SK-N-SH (cell line): ENCODE measurements at regions not wholly inside any gene's neighbourhood (a gene's known extent, or its start where the extent isn't known, plus 50 kb on each side); places are given as distances from the start of the nearest gene placed in this dataset.

ENCODE experiments used
- CTCF ChIA-PET: fragments of 300-600, 350-600 bp; formaldehyde crosslinking; extraction: SDS; loops from one replicate; lab custom pipeline; 2021; lab: Yijun Ruan, JAX
- POLR2A ChIA-PET: fragments of 350-600 bp; sonication (Branson Sonifier 250); formaldehyde crosslinking; extraction: SDS; loops from one replicate; lab custom pipeline; 2020; ENCODE audit warnings: antibody characterized with exemption, inconsistent platforms; lab: Yijun Ruan, JAX
- DNase-seq: peaks from one replicate; pipeline ENCODE4 v3.0.0; 2012
- H2AFZ ChIP-seq: fragments of 200-600 bp; sonication (generic); 2 replicates; pipeline ENCODE4 v1.8.1; 2016; ENCODE audit warnings: antibody characterized with exemption, mild to moderate bottlenecking, low read depth
- H3F3A ChIP-seq: fragments of 200-600 bp; sonication (generic); replicated peaks from 2 replicates; pipeline ENCODE3; 2016; ENCODE audit warnings: antibody characterized with exemption, mild to moderate bottlenecking; ENCODE audit not compliant: insufficient read depth
- H3K27ac ChIP-seq, 2 experiments: fragments of 200-500 bp in 1 of 2; fragments of 200-600 bp in 1 of 2; sonication (Bioruptor generic) in 1 of 2; sonication (generic), shearing (Covaris generic) in 1 of 2; 2 replicates each; pipeline versions ENCODE4 v1.5.1 to v1.6.1; 2014 to 2016; ENCODE audit warnings: low read depth in 2 of 2, inconsistent platforms in 1 of 2, low read length in 1 of 2, mild to moderate bottlenecking in 1 of 2, mixed read lengths in 1 of 2
- H3K27me3 ChIP-seq: fragments of 200-600 bp; sonication (generic), shearing (Covaris generic); 2 replicates; pipeline ENCODE4 v1.6.1; 2016; ENCODE audit warnings: mixed run types; ENCODE audit not compliant: insufficient read depth
- H3K36me3 ChIP-seq, 2 experiments: fragments of 200-500 bp in 1 of 2; fragments of 200-600 bp in 1 of 2; sonication (Bioruptor generic) in 1 of 2; sonication (generic) in 1 of 2; replicated peaks in 1 of 2; 2 replicates each; pipeline versions ENCODE3 to v1.5.1; 2014 to 2016; ENCODE audit warnings: low read length in 1 of 2, mild to moderate bottlenecking in 1 of 2; ENCODE audit not compliant: insufficient read depth in 2 of 2, control insufficient read depth in 1 of 2
- H3K4me1 ChIP-seq, 2 experiments: fragments of 200-500 bp in 1 of 2; fragments of 200-600 bp in 1 of 2; sonication (Bioruptor generic) in 1 of 2; sonication (generic), shearing (Covaris generic) in 1 of 2; 2 replicates each; pipeline versions ENCODE4 v1.5.1 to v1.6.1; 2014 to 2016; ENCODE audit warnings: low read depth in 1 of 2, low read length in 1 of 2, mixed run types in 1 of 2; ENCODE audit not compliant: insufficient read depth in 2 of 2, control insufficient read depth in 1 of 2
- H3K4me2 ChIP-seq: fragments of 200-600 bp; sonication (generic), shearing (Covaris generic); 2 replicates; pipeline ENCODE4 v1.6.1; 2017; ENCODE audit warnings: mixed run types
- H3K4me3 ChIP-seq, 2 experiments: fragments of 200-500 bp in 1 of 2; fragments of 200-600 bp in 1 of 2; sonication (Bioruptor generic) in 1 of 2; sonication (generic), shearing (Covaris generic) in 1 of 2; 2 replicates each; pipeline versions ENCODE4 v1.5.1 to v1.8.1; 2014 to 2016; ENCODE audit warnings: low read depth in 2 of 2, inconsistent platforms in 1 of 2, low read length in 1 of 2, mild to moderate bottlenecking in 1 of 2, mixed read lengths in 1 of 2, moderate library complexity in 1 of 2
- H3K79me2 ChIP-seq: fragments of 200-600 bp; sonication (generic); 2 replicates; pipeline ENCODE4 v1.8.1; 2017; ENCODE audit warnings: mild to moderate bottlenecking; ENCODE audit not compliant: insufficient read depth
- H3K9ac ChIP-seq: fragments of 200-600 bp; sonication (generic); 2 replicates; pipeline ENCODE4 v1.6.1; 2017; ENCODE audit warnings: mixed run types
- H3K9me2 ChIP-seq: fragments of 200-600 bp; sonication (generic); 2 replicates; pipeline ENCODE4 v1.6.1; 2017; ENCODE audit warnings: mixed run types
- H3K9me3 ChIP-seq: fragments of 200-600 bp; sonication (generic); 2 replicates; pipeline ENCODE4 v1.6.1; 2017; ENCODE audit warnings: mixed run types, mild to moderate bottlenecking, moderate library complexity
- H4K20me1 ChIP-seq: fragments of 200-600 bp; sonication (generic); 2 replicates; pipeline ENCODE4 v1.6.1; 2017; ENCODE audit warnings: mild to moderate bottlenecking, mixed run types; ENCODE audit not compliant: insufficient read depth
- CHD2 ChIP-seq: fragments of 150-350 bp; IDR thresholded peaks from 2 replicates; pipeline ENCODE4 v1.6.1; 2018; ENCODE audit warnings: low read length; ENCODE audit not compliant: partially characterized antibody
- CTCF ChIP-seq: fragments of 200-600 bp; sonication (generic); IDR thresholded peaks from 2 replicates; pipeline ENCODE4 v1.6.1; 2017; ENCODE audit warnings: antibody characterized with exemption, mild to moderate bottlenecking, moderate library complexity
- EZH2phosphoT487 ChIP-seq: fragments of 200-600 bp; sonication (generic); IDR thresholded peaks from 2 replicates; pipeline ENCODE4 v1.6.1; 2017; ENCODE audit warnings: low read depth, mixed run types, mild to moderate bottlenecking, antibody characterized with exemption, moderate library complexity, borderline replicate concordance
- FOSL2 ChIP-seq: IDR thresholded peaks from 2 replicates; pipeline ENCODE4 v1.4.0; 2012; ENCODE audit warnings: low read depth, mild to moderate bottlenecking, moderate library complexity, borderline replicate concordance
- FOXM1 ChIP-seq: IDR thresholded peaks from 2 replicates; pipeline ENCODE4 v1.4.0; 2012; ENCODE audit warnings: low read depth, mild to moderate bottlenecking
- GATA2 ChIP-seq: sonication (generic); formaldehyde crosslinking; IDR thresholded peaks from 2 replicates; pipeline ENCODE4 v1.5.0; 2020; ENCODE audit warnings: mild to moderate bottlenecking, missing genetic modification reagents
- MXI1 ChIP-seq: IDR thresholded peaks from 2 replicates; pipeline ENCODE4 v1.6.1; 2012; ENCODE audit warnings: mild to moderate bottlenecking, low read depth, low read length, improper control_type of control experiment
- NFIC ChIP-seq: IDR thresholded peaks from 2 replicates; pipeline ENCODE4 v1.4.0; 2012; ENCODE audit warnings: borderline replicate concordance
- RFX5 ChIP-seq: IDR thresholded peaks from 2 replicates; pipeline ENCODE4 v1.6.1; 2012; ENCODE audit warnings: mild to moderate bottlenecking, improper control_type of control experiment, low read length
- RXRA ChIP-seq: IDR thresholded peaks from 2 replicates; pipeline ENCODE4 v1.4.0; 2012; ENCODE audit warnings: low read depth, mild to moderate bottlenecking, borderline replicate concordance
- SIN3A ChIP-seq: IDR thresholded peaks from 2 replicates; pipeline ENCODE4 v1.6.1; 2012; ENCODE audit warnings: low read depth, mild to moderate bottlenecking, low read length, moderate library complexity, borderline replicate concordance
- SMC3 ChIP-seq: IDR thresholded peaks from 2 replicates; pipeline ENCODE4 v1.6.1; 2012; ENCODE audit warnings: low read depth, low read length, improper control_type of control experiment
- USF1 ChIP-seq: IDR thresholded peaks from 2 replicates; pipeline ENCODE4 v1.4.0; 2012; ENCODE audit warnings: low read depth, borderline replicate concordance
- ZBTB33 ChIP-seq: IDR thresholded peaks from 2 replicates; pipeline ENCODE4 v1.4.0; 2012; ENCODE audit warnings: low read depth, borderline replicate concordance
- WGBS: methylation state at CpG from one replicate; pipeline ENCODE4 v1.1.6; 2017; ENCODE audit warnings: low lambda C conversion rate; 5-methylcytosine and 5-hydroxymethylcytosine counted together

- TF ChIP-seq RXRA = no peak
- TF ChIP-seq FOSL2 = no peak
- no peak for TF ChIP-seq GATA2 (CRISPR knock-in tag)
- no peak for TF ChIP-seq FOXM1
Observed at GRCh38 chr20:19961293-19961692, 55.9 kb upstream of the NAA20 start (continued).

- ChIA-PET POLR2A (no interaction called here), CTCF (no interaction called here)
- Histone ChIP-seq H3F3A (no peaks in the 10 kb centered on the region), H3K79me2 (no peaks in the 10 kb centered on the region), H4K20me1 (no peaks in the 10 kb centered on the region), H2AFZ (no peak overlapping the region), H3K27ac (no peak overlapping the region), H3K4me1 (peaks cover 0 to 4% of the 10 kb centered on the region in 2 experiments; a peak in 1 of 4 replicates), H3K9me2 (no peaks in the 10 kb centered on the region), H3K4me3 (no peak overlapping the region), H3K4me2 (no peak overlapping the region), H3K27me3 (no peaks in the 10 kb centered on the region), H3K9me3 (no peaks in the 10 kb centered on the region), H3K9ac (no peak overlapping the region), H3K36me3 (peaks cover 0 to 8% of the 10 kb centered on the region in 2 experiments)
- 98% methylated on average over 6 of the region's 6 CpGs for WGBS
- TF ChIP-seq SMC3 = no peak
- TF ChIP-seq SIN3A = no peak
- no peak for TF ChIP-seq USF1
- TF ChIP-seq RFX5 = no peak
- TF ChIP-seq RXRA = no peak
- no peak for TF ChIP-seq MXI1
- no peak for TF ChIP-seq ZBTB33
- no peak for TF ChIP-seq CTCF
- no peak for TF ChIP-seq FOXM1
- TF ChIP-seq EZH2phosphoT487 = no peak
- no peak for TF ChIP-seq NFIC
- TF ChIP-seq CHD2 = no peak
- TF ChIP-seq GATA2 (CRISPR knock-in tag) = no peak
- no peak for DNase-seq
Observed at GRCh38 chr20:19962958-19963357, 54.2 kb upstream of the NAA20 start.
